Left lung (tissue), 4 donors: ENCODE measurements at regions not wholly inside any gene's neighbourhood (a gene's known extent, or its start where the extent isn't known, plus 50 kb on each side); places are given as distances from the start of the nearest gene placed in this dataset.
A peak's percentile ranks its signal among the peaks of the same experiment; 100 is the strongest.

Experiments
- ATAC-seq: fragments of 200-7000 bp; cut with Tn5 transposase; one replicate; pipeline ENCODE4 v1.9.1; 2020; ENCODE audit warnings: moderate library complexity
- DNase-seq, 4 donors: peaks; one replicate each; pipeline ENCODE4 v3.0.0-alpha.2; 2013 to 2020
- H3K27ac ChIP-seq, 2 donors: fragments of 200-600 bp; sonication (generic) in 1 of 2; one replicate each; pipeline versions ENCODE4 v1.5.0 to v1.8.0; 2020 to 2021
- H3K27me3 ChIP-seq, 2 donors: fragments of 200-600 bp; sonication (generic) in 1 of 2; one replicate each; pipeline versions ENCODE4 v1.5.0 to v1.8.0; 2020 to 2021
- H3K36me3 ChIP-seq, 2 donors: fragments of 200-600 bp; sonication (generic) in 1 of 2; one replicate each; pipeline versions ENCODE4 v1.5.0 to v1.8.0; 2020 to 2021
- H3K4me1 ChIP-seq, 2 donors: fragments of 200-600 bp; one replicate each; pipeline ENCODE4 v1.8.0; 2021
- H3K4me3 ChIP-seq, 2 donors: fragments of 200-600 bp; sonication (generic) in 1 of 2; one replicate each; pipeline versions ENCODE4 v1.5.0 to v1.8.0; 2020 to 2021; ENCODE audit warnings: mild to moderate bottlenecking in 1 of 2
- H3K9me3 ChIP-seq, 2 donors: fragments of 200-600 bp; sonication (generic) in 1 of 2; one replicate each; pipeline versions ENCODE4 v1.5.0 to v1.8.0; 2020 to 2021
- intact Hi-C, 2 donors: fragments of 100-400 bp; cut with DNase I; formaldehyde crosslinking; loops; one replicate each; pipeline versions ENCODE4 v1.11.2 to v1.14.2; 2022
- TF ChIP-seq, protein P1 (sequence below), 2 donors: fragments of 200-600 bp; sonication (generic) in 1 of 2; IDR thresholded peaks; one replicate each; pipeline versions ENCODE4 v1.5.0 to v1.8.0; 2021; ENCODE audit warnings: antibody characterized with exemption in 2 of 2
- donor health status: DM: no; HTN: yes; CAD: no.
- donor health status: DM: no; HTN: no; CAD: no.

DNA sequence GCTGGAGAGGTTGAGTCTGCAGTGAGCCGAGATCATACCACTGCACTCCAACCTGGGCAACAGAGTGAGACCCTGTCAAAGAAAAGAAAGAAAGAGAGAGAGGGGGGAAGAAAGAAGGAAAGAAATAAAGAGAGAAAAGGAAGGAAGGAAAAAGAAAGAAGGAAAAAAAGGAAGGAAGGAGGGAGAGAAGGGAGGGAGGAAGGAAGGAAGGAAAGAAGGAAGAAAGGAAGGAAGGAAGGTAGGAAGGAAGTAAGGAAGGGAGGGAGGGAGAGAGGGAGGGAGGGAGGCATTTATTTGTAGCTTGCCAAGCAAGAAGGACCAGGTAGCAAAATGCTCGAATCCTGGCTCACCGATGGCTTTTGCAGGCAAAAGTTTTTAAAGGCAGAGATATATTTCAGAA, 74.5 kb upstream of the BAIAP2L1 start:
- ATAC-seq (no peak), DNase-seq (no peak)
- intact Hi-C loops, result no loop called here
- H3K4me1 ChIP-seq, result peaks cover 0 to 2% of the 10 kb centered on the region in 2 donors
- H3K4me3 ChIP-seq, result no peak overlapping the region
- H3K9me3 ChIP-seq, result peaks cover 0 to 2% of the 10 kb centered on the region in 2 donors
- H3K36me3 ChIP-seq, result no peaks in the 10 kb centered on the region
- TF ChIP-seq, protein P1, sequence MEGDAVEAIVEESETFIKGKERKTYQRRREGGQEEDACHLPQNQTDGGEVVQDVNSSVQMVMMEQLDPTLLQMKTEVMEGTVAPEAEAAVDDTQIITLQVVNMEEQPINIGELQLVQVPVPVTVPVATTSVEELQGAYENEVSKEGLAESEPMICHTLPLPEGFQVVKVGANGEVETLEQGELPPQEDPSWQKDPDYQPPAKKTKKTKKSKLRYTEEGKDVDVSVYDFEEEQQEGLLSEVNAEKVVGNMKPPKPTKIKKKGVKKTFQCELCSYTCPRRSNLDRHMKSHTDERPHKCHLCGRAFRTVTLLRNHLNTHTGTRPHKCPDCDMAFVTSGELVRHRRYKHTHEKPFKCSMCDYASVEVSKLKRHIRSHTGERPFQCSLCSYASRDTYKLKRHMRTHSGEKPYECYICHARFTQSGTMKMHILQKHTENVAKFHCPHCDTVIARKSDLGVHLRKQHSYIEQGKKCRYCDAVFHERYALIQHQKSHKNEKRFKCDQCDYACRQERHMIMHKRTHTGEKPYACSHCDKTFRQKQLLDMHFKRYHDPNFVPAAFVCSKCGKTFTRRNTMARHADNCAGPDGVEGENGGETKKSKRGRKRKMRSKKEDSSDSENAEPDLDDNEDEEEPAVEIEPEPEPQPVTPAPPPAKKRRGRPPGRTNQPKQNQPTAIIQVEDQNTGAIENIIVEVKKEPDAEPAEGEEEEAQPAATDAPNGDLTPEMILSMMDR (IDR thresholded peaks at IDR 0.05), result no peak
- H3K27ac ChIP-seq, result no peak overlapping the region
- H3K27me3 ChIP-seq, result peaks cover 0 to 23% of the 10 kb centered on the region in 2 donors

DNA sequence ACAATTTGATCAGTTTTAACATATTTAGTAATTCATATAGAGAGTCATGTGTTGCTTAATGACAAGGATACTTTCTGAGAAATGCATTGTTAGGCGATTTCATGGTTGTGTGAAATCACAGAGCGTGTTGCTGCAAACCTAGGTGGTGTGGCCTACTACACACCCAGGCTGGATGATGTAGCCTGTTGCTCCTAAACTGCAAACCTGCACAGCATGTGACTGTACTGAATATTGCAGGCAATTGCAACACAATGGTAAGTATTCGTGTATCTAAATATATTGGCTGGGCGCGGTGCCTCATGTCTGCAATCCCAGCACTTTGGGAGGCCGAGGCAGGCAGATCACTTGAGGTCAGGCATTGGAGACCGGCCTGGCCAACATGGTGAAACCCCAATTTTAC, 73.7 kb upstream of the BAIAP2L1 start:
- Histone ChIP-seq H3K27ac (no peak overlapping the region), H3K4me1 (peaks cover 0 to 4% of the 10 kb centered on the region in 2 donors), H3K36me3 (no peaks in the 10 kb centered on the region), H3K4me3 (no peak overlapping the region), H3K9me3 (no peaks in the 10 kb centered on the region), H3K27me3 (peaks cover 0 to 31% of the 10 kb centered on the region in 2 donors)
- intact Hi-C loops, result no loop called here
- TF ChIP-seq, protein P1 (IDR thresholded peaks at IDR 0.05), result no peak
- ATAC-seq (no peak), DNase-seq (no peak)

DNA sequence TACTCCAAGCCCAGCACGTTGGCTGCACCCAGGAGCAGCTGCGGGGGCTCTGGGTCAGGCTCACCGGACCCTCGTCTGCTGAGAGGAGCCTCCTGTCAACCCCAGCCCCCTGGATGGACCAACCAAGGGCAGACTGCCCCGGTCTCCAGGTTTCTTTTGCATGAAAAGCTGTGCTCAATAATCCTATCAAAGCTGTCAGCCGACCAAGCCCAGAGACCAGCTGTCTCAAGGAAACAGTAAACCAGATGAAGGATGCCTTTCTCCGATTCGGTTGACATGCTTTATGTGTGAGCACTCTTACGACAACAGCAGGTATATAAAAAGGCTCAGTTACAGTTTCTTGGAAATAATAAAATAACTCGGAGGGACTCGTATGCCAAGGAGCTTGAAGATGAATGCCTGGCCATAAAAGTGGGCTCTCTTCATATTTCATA, 71.6 kb upstream of the BAIAP2L1 start:
- peaks cover 0 to 4% of the 10 kb centered on the region in 2 donors for H3K4me1 ChIP-seq

DNA sequence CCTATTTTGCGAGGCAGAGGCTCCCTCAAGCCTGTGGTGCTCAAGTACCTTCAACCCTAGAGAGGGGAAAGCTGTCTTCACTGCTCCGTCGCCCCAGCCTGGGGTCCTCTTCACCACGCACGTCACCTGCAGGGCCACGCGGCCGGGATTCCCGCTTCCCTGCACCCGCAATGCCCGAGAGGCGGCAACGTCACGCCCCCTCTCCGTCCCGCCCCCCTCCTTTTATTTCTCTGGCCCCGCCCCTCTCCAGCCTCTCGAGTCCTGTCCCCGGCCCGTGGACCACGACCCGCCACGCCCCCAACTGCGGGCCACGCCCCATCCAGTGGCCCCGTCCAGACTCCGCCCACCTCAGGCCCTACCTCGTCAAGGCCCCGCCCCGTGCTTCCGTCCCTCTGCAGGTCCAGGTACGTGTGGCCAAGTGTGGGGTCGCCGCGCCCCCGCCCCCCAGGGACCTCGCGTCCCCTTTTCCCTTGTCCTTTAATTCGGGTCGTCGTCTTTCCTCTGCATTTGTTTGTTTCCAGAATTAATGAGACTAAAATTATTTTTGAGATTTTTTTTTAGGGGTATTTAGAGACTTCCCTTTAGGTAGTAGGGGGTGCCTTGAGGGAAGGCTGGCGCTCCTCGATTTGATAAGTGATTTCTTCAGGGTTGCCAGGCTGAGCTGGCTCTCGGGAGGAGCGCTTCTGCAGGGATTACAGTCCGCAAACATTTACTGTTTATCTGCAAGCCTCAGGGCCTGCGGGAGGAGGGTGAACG, 69.8 kb upstream of the BAIAP2L1 start:
- TF ChIP-seq, protein P1 (IDR thresholded peaks at IDR 0.05), result no peak
- peak in 3 of 4 donors; percentile 42 to 88 (median 49) for DNase-seq
- H3K27me3 ChIP-seq, result peaks cover 0 to 46% of the 10 kb centered on the region in 2 donors
- peak; percentile 95 for ATAC-seq
- peaks cover 0 to 4% of the 10 kb centered on the region in 2 donors for H3K4me1 ChIP-seq
- no peaks in the 10 kb centered on the region for H3K36me3 ChIP-seq
- H3K9me3 ChIP-seq, result peaks cover 0 to 7% of the 10 kb centered on the region in 2 donors
- H3K4me3 ChIP-seq, result no peak overlapping the region
- no peak overlapping the region for H3K27ac ChIP-seq
- intact Hi-C loops, result no loop called here

More for the DNA sequence above, 71.6 kb upstream of the BAIAP2L1 start:
- DNase-seq (no peak), ATAC-seq (no peak)
- Histone ChIP-seq H3K27me3 (peaks cover 0 to 40% of the 10 kb centered on the region in 2 donors), H3K36me3 (no peaks in the 10 kb centered on the region), H3K27ac (no peak overlapping the region), H3K4me3 (no peak overlapping the region), H3K9me3 (peaks cover 0 to 7% of the 10 kb centered on the region in 2 donors)
- intact Hi-C loops, result no loop called here
- TF ChIP-seq, protein P1 (IDR thresholded peaks at IDR 0.05), result no peak

DNA sequence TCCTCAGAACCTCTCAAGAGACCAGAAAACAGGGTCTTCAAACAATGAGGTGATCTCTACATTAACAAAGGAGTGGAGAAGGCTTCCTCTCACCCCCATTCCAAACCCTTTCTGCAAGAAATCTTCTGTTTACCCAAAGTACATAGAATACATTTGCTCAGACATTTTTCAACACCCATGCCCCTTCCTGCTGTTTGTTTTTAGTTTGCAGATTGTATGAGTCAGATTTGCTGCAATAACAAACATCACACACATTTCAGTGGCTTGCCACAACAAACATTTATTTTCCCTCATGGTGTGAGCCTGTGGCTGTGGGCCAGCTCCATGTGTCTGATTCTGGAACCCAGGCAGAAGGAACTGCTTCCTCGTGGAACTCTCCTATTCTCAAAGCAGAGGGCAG, 68.2 kb upstream of the BAIAP2L1 start:
- Histone ChIP-seq H3K4me1 (peaks cover 0 to 4% of the 10 kb centered on the region in 2 donors), H3K36me3 (no peaks in the 10 kb centered on the region), H3K27ac (no peak overlapping the region), H3K4me3 (no peak overlapping the region), H3K27me3 (peaks cover 0 to 48% of the 10 kb centered on the region in 2 donors), H3K9me3 (peaks cover 0 to 7% of the 10 kb centered on the region in 2 donors)
- TF ChIP-seq, protein P1 (IDR thresholded peaks at IDR 0.05), result no peak
- intact Hi-C loops, result no loop called here
- DNase-seq (no peak), ATAC-seq (no peak)
